Endothelial cell (in vitro differentiated cells): ENCODE measurements at regions not wholly inside any gene's neighbourhood (a gene's known extent, or its start where the extent isn't known, plus 50 kb on each side); places are given as distances from the start of the nearest gene placed in this dataset.
A peak's percentile ranks its signal among the peaks of the same experiment; 100 is the strongest.
"Not testable (repeated sequence)": the region's sequence is repeated elsewhere in the genome, so short reads cannot be mapped to it uniquely, and the experiment has no call there.

Experiments used
- DNase-seq: peaks from one replicate; pipeline ENCODE4 v3.0.0; 2021; ENCODE audit warnings: low spot score
- H3K27ac Mint-ChIP-seq: one replicate; pipeline ENCODE4 v1.8.0; 2021; ENCODE audit warnings: mixed read lengths, inconsistent platforms; ENCODE audit not compliant: unreplicated experiment
- H3K27me3 Mint-ChIP-seq: one replicate; pipeline ENCODE4 v1.8.0; 2021; ENCODE audit warnings: mild to moderate bottlenecking, moderate library complexity, mixed read lengths, inconsistent platforms; ENCODE audit not compliant: unreplicated experiment
- H3K36me3 Mint-ChIP-seq: one replicate; pipeline ENCODE4 v1.8.0; 2021; ENCODE audit warnings: mild to moderate bottlenecking, low read depth, mixed read lengths, inconsistent platforms; ENCODE audit not compliant: unreplicated experiment
- H3K4me1 Mint-ChIP-seq: one replicate; pipeline ENCODE4 v1.8.0; 2021; ENCODE audit warnings: mild to moderate bottlenecking, mixed read lengths, inconsistent platforms; ENCODE audit not compliant: unreplicated experiment
- H3K4me3 Mint-ChIP-seq: one replicate; pipeline ENCODE4 v1.8.0; 2021; ENCODE audit warnings: mild to moderate bottlenecking, mixed read lengths, inconsistent platforms; ENCODE audit not compliant: unreplicated experiment
- H3K9me3 Mint-ChIP-seq: one replicate; pipeline ENCODE4 v1.8.0; 2021; ENCODE audit warnings: mixed read lengths, inconsistent platforms; ENCODE audit not compliant: unreplicated experiment
- TF ChIP-seq, protein P1 (sequence below): fragments of 200-600 bp; sonication (generic); IDR thresholded peaks from one replicate; pipeline ENCODE4 v1.5.0; 2021; ENCODE audit warnings: antibody characterized with exemption; ENCODE audit not compliant: unreplicated experiment

DNA sequence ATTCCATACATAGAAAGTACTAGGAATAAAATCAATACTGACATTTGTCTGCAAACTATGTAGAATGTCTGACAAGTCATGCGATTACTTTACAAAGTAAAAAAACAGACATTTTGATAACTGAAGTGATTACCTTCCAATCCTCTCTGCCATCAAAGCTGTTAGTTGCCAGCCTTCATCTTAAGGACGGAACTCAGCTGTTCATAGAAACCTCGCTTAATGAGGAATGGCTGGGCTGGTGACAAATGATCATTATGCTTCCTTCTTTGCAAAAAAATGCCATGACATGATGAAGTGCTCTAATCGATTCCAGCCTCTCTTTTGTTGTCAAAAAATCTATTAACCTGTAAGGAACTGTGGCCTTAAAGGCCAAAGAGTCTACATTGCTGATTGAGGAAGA lies 1214.9 kb upstream of the IGFBP7 start:
- Mint-ChIP-seq H3K4me1 (no peaks in the 10 kb centered on the region), H3K27me3 (no peaks in the 10 kb centered on the region), H3K4me3 (no peak overlapping the region), H3K27ac (no peak overlapping the region), H3K36me3 (no peaks in the 10 kb centered on the region), H3K9me3 (no peaks in the 10 kb centered on the region)
- no peak for DNase-seq
- TF ChIP-seq, protein P1, sequence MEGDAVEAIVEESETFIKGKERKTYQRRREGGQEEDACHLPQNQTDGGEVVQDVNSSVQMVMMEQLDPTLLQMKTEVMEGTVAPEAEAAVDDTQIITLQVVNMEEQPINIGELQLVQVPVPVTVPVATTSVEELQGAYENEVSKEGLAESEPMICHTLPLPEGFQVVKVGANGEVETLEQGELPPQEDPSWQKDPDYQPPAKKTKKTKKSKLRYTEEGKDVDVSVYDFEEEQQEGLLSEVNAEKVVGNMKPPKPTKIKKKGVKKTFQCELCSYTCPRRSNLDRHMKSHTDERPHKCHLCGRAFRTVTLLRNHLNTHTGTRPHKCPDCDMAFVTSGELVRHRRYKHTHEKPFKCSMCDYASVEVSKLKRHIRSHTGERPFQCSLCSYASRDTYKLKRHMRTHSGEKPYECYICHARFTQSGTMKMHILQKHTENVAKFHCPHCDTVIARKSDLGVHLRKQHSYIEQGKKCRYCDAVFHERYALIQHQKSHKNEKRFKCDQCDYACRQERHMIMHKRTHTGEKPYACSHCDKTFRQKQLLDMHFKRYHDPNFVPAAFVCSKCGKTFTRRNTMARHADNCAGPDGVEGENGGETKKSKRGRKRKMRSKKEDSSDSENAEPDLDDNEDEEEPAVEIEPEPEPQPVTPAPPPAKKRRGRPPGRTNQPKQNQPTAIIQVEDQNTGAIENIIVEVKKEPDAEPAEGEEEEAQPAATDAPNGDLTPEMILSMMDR, result no peak

DNA sequence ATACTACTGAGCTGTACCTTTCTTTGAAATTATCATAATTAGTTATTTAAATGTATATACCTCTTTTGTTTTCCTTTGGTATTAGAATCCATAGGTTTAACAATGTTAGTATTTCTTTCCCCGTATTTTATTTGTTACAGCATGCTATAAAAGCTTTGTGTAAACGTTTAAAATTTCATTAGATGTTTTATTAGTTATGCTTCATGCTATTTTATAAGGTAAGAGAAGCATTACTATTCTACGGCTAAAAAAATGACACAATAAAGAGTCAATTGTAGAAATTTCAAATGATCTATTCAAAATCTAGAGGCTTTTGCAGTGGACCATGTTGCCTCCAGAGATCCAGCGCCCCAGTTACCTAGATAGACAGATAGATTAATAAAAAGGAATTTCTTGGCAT lies 1203.3 kb upstream of the IGFBP7 start:
- Mint-ChIP-seq H3K4me3 (no peak overlapping the region), H3K4me1 (no peaks in the 10 kb centered on the region)

DNA sequence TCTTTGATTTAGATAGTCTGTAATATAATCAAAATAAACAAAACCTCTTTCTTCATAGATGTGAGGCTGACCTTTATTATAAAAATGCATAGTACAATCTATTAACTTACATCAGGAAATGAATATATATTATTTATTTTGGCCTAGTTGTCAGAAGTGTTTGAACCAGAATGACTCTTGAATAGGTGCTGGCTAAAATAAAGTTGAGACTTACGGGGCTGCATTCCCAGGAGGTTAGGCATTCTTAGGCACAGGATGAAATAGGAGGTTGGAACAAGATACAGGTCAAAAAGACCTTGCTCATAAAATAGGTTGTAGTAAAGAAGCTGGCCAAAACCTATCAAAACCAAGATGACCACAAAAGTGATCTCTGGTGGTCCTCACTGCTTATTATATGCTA lies 1193.3 kb upstream of the IGFBP7 start:
- H3K27ac Mint-ChIP-seq, result peak overlapping the region; percentile 64
- TF ChIP-seq, protein P1, result no peak
- H3K4me1 Mint-ChIP-seq, result peaks cover 9% of the 10 kb centered on the region
- DNase-seq, result no peak
- no peak overlapping the region for H3K4me3 Mint-ChIP-seq
- H3K36me3 Mint-ChIP-seq, result no peaks in the 10 kb centered on the region
- peaks cover 4% of the 10 kb centered on the region for H3K27me3 Mint-ChIP-seq
- H3K9me3 Mint-ChIP-seq, result no peaks in the 10 kb centered on the region

More for the DNA sequence above, 1203.3 kb upstream of the IGFBP7 start:
- Mint-ChIP-seq H3K9me3 (no peaks in the 10 kb centered on the region), H3K27me3 (no peaks in the 10 kb centered on the region), H3K36me3 (no peaks in the 10 kb centered on the region), H3K27ac (no peak overlapping the region)
- TF ChIP-seq, protein P1, result no peak
- no peak for DNase-seq

GRCh38 chr4:58301376-58301999 lies 1191.3 kb upstream of the IGFBP7 start:
- Mint-ChIP-seq H3K4me1 (peaks cover 9% of the 10 kb centered on the region), H3K27ac (peak overlapping the region; percentile 97)
- DNase-seq, result peak; percentile 27

DNA sequence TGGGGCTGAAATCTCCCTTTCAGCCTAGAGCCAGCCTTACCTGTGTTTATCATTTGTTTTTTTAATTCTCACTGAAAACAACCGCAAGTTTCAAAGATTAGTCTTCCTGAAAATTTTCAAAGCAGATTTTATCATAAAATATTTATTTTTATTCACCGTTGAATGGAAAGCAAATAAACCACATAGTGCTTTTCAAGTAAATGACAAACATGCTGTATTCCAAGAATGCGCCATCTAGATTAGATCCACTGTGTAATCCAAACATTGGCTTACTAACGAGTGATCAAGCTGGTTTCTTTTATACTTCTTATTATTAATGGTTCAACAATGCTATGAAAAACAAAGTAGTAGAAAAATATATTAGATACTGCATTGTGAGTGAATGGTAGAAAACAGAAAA lies 1176.2 kb upstream of the IGFBP7 start:
- TF ChIP-seq, protein P1, result no peak
- no peaks in the 10 kb centered on the region for H3K9me3 Mint-ChIP-seq
- no peak for DNase-seq
- no peaks in the 10 kb centered on the region for H3K36me3 Mint-ChIP-seq
- no peaks in the 10 kb centered on the region for H3K4me1 Mint-ChIP-seq
- H3K27ac Mint-ChIP-seq, result no peak overlapping the region
- no peak overlapping the region for H3K4me3 Mint-ChIP-seq
- H3K27me3 Mint-ChIP-seq, result no peaks in the 10 kb centered on the region

More at GRCh38 chr4:58301376-58301999, 1191.3 kb upstream of the IGFBP7 start:
- TF ChIP-seq, protein P1, result no peak
- Mint-ChIP-seq H3K27me3 (peaks cover 4% of the 10 kb centered on the region), H3K4me3 (peak overlapping the region; percentile 23), H3K9me3 (no peaks in the 10 kb centered on the region), H3K36me3 (no peaks in the 10 kb centered on the region)

- H3K9me3 Mint-ChIP-seq, DNase-seq, H3K4me3 Mint-ChIP-seq, H3K36me3 Mint-ChIP-seq, H3K4me1 Mint-ChIP-seq, H3K27ac Mint-ChIP-seq, H3K27me3 Mint-ChIP-seq: not testable (repeated sequence)
These were observed 1170.7 kb upstream of the IGFBP7 start for GRCh38 chr4:58280928-58281327.
